Tibial artery (tissue), 4 donors: ENCODE measurements at regions not wholly inside any gene's neighbourhood (a gene's known extent, or its start where the extent isn't known, plus 50 kb on each side); places are given as distances from the start of the nearest gene placed in this dataset.

Source experiments
- DNase-seq, 2 donors: peaks; one replicate each; pipeline ENCODE4 v3.0.0-alpha.2; 2019
- H3K27ac ChIP-seq, 2 donors: fragments of 200-600 bp; sonication (generic) in 1 of 2; 1 replicate in 1 of 2; 2 replicates in 1 of 2; pipeline ENCODE4 v1.5.1; 2018 to 2019; ENCODE audit warnings: mild to moderate bottlenecking in 1 of 2
- H3K27me3 ChIP-seq, 2 donors: fragments of 200-600 bp; sonication (generic) in 1 of 2; one replicate each; pipeline versions ENCODE4 v1.5.1 to v1.6.0; 2016 to 2019
- H3K36me3 ChIP-seq, 3 donors: fragments of 200-600 bp; sonication (generic) in 2 of 3; one replicate each; pipeline ENCODE4 v1.5.1; 2016 to 2019; ENCODE audit warnings: mild to moderate bottlenecking in 2 of 3
- H3K4me1 ChIP-seq, 4 donors: fragments of 200-600 bp; sonication (generic) in 2 of 4; 1 replicate in 3 of 4; 2 replicates in 1 of 4; pipeline ENCODE4 v1.5.1; 2016 to 2019
- H3K4me3 ChIP-seq, 2 donors: fragments of 200-600 bp; sonication (generic) in 1 of 2; 1 replicate in 1 of 2; 2 replicates in 1 of 2; pipeline ENCODE4 v1.5.1; 2018 to 2019; ENCODE audit warnings: mild to moderate bottlenecking in 2 of 2
- H3K9me3 ChIP-seq, 3 donors: fragments of 200-600 bp; sonication (generic) in 1 of 3; one replicate each; pipeline ENCODE4 v1.5.1; 2016 to 2019
- CTCF ChIP-seq, 2 experiments: fragments of 200-600 bp in 1 of 2; fragments of 450-650 bp in 1 of 2; IDR thresholded peaks; one replicate each; pipeline ENCODE4 v1.5.1; 2017 to 2019; ENCODE audit warnings: antibody characterized with exemption in 2 of 2, mild to moderate bottlenecking in 1 of 2, moderate library complexity in 1 of 2
- intact Hi-C: fragments of 100-400 bp; cut with DNase I; formaldehyde crosslinking; loops from one replicate; pipeline ENCODE4 v1.15.0; 2023; ENCODE audit warnings: low total_unique reads

- Histone ChIP-seq H3K27me3 (no peaks in the 10 kb centered on the region), H3K36me3 (no peaks in the 10 kb centered on the region), H3K4me1 (no peaks in the 10 kb centered on the region), H3K4me3 (no peak overlapping the region), H3K9me3 (no peaks in the 10 kb centered on the region), H3K27ac (no peak overlapping the region)
- DNase-seq: no peak
- intact Hi-C loops: no loop called here
- no peak for TF ChIP-seq CTCF (IDR thresholded peaks at IDR 0.05)
Observed at GRCh38 chr13:108095036-108095435, 120.3 kb downstream of the LIG4 start.

- intact Hi-C loops: no loop called here
- no peaks in the 10 kb centered on the region for H3K9me3 ChIP-seq
- TF ChIP-seq CTCF (IDR thresholded peaks at IDR 0.05): no peak
Observed at GRCh38 chr13:108093616-108094015, 121.7 kb downstream of the LIG4 start.

GRCh38 chr13:108087810-108088209 is 127.5 kb downstream of the LIG4 start:
- intact Hi-C loops: no loop called here
- no peaks in the 10 kb centered on the region for H3K36me3 ChIP-seq
- no peak overlapping the region for H3K27ac ChIP-seq
- no peaks in the 10 kb centered on the region for H3K4me1 ChIP-seq
- TF ChIP-seq CTCF (IDR thresholded peaks at IDR 0.05): no peak
- no peak overlapping the region for H3K4me3 ChIP-seq
- no peaks in the 10 kb centered on the region for H3K9me3 ChIP-seq
- H3K27me3 ChIP-seq: no peaks in the 10 kb centered on the region
- DNase-seq: no peak

More at GRCh38 chr13:108093616-108094015, 121.7 kb downstream of the LIG4 start:
- H3K27me3 ChIP-seq: no peaks in the 10 kb centered on the region
- DNase-seq: no peak
- H3K4me1 ChIP-seq: no peaks in the 10 kb centered on the region
- H3K4me3 ChIP-seq: no peak overlapping the region
- H3K27ac ChIP-seq: no peak overlapping the region
- H3K36me3 ChIP-seq: no peaks in the 10 kb centered on the region

GRCh38 chr13:108086678-108087077 is 128.7 kb downstream of the LIG4 start:
- no peaks in the 10 kb centered on the region for H3K4me1 ChIP-seq
- TF ChIP-seq CTCF (IDR thresholded peaks at IDR 0.05): no peak
- DNase-seq: no peak

GRCh38 chr13:108084840-108085239 is 130.5 kb downstream of the LIG4 start:
- H3K4me1 ChIP-seq: no peaks in the 10 kb centered on the region
- H3K36me3 ChIP-seq: no peaks in the 10 kb centered on the region
- no peak for DNase-seq
- TF ChIP-seq CTCF (IDR thresholded peaks at IDR 0.05): no peak
- no peaks in the 10 kb centered on the region for H3K9me3 ChIP-seq
- no peak overlapping the region for H3K27ac ChIP-seq
- intact Hi-C loops: no loop called here
- no peak overlapping the region for H3K4me3 ChIP-seq
- H3K27me3 ChIP-seq: no peaks in the 10 kb centered on the region

More at GRCh38 chr13:108086678-108087077, 128.7 kb downstream of the LIG4 start:
- H3K4me3 ChIP-seq: no peak overlapping the region
- H3K36me3 ChIP-seq: no peaks in the 10 kb centered on the region
- no peak overlapping the region for H3K27ac ChIP-seq
- no peaks in the 10 kb centered on the region for H3K9me3 ChIP-seq
- no peaks in the 10 kb centered on the region for H3K27me3 ChIP-seq
- intact Hi-C loops: no loop called here

GRCh38 chr13:108083056-108083455 is 132.3 kb downstream of the LIG4 start:
- H3K4me1 ChIP-seq: no peaks in the 10 kb centered on the region
- intact Hi-C loops: no loop called here
- H3K36me3 ChIP-seq: no peaks in the 10 kb centered on the region
- no peaks in the 10 kb centered on the region for H3K9me3 ChIP-seq
- no peaks in the 10 kb centered on the region for H3K27me3 ChIP-seq
- TF ChIP-seq CTCF (IDR thresholded peaks at IDR 0.05): no peak
- DNase-seq: no peak
- H3K4me3 ChIP-seq: no peak overlapping the region
- H3K27ac ChIP-seq: no peak overlapping the region
